ENCODE measurements at regions not wholly inside any gene's neighbourhood (a gene's known extent, or its start where the extent isn't known, plus 50 kb on each side); places are given as distances from the start of the nearest gene placed in this dataset.

DNA sequence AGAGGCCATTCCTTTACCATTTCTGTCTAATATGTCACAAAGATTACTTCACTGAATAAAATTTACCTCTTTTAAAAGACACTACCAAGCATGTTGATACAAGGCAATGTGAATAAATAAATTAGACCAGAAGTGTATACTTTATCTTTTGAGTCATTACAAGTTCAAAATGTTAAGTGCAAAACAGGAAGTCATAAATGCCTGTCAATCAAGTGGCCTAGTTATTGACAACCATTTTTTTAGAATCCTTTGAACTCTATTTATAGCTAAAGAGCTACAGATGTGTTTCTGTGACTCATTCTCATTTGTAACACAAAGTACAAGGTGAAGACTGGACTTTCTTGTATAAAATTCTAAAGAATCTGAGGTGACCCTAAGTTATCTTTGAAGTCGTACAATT is 602.7 kb upstream of the SEMA6A start:
- ATAC-seq, result no peak
- no peaks in the 10 kb centered on the region for H3K27me3 ChIP-seq
- no peak overlapping the region for H3K27ac ChIP-seq
- intact Hi-C loops (cut with DNase I), result no loop called here
- no peaks in the 10 kb centered on the region for H3K4me1 ChIP-seq
- H3K4me3 ChIP-seq, result no peak overlapping the region
- no peaks in the 10 kb centered on the region for H3K9me3 ChIP-seq
- no peak for TF ChIP-seq CTCF (IDR thresholded peaks at IDR 0.05)
- H3K36me3 ChIP-seq, result no peaks in the 10 kb centered on the region
- no peak for DNase-seq

- TF ChIP-seq CTCF (IDR thresholded peaks at IDR 0.05), result no peak
- no peak for ATAC-seq
- Histone ChIP-seq H3K4me3 (no peak overlapping the region), H3K9me3 (no peaks in the 10 kb centered on the region), H3K36me3 (no peaks in the 10 kb centered on the region), H3K27me3 (no peaks in the 10 kb centered on the region), H3K4me1 (no peaks in the 10 kb centered on the region), H3K27ac (no peak overlapping the region)
- intact Hi-C loops (cut with DNase I), result no loop called here
- DNase-seq, result no peak
Measured at GRCh38 chr5:117165068-117165467, 590.4 kb upstream of the SEMA6A start.

- Histone ChIP-seq H3K9me3 (no peaks in the 10 kb centered on the region), H3K27ac (no peak overlapping the region), H3K27me3 (no peaks in the 10 kb centered on the region), H3K4me1 (no peaks in the 10 kb centered on the region), H3K4me3 (no peak overlapping the region), H3K36me3 (no peaks in the 10 kb centered on the region)
- no peak for TF ChIP-seq CTCF (IDR thresholded peaks at IDR 0.05)
- no peak for DNase-seq
- intact Hi-C loops (cut with DNase I), result no loop called here
- no peak for ATAC-seq
Measured at GRCh38 chr5:117161718-117162335, 587.2 kb upstream of the SEMA6A start.

DNA sequence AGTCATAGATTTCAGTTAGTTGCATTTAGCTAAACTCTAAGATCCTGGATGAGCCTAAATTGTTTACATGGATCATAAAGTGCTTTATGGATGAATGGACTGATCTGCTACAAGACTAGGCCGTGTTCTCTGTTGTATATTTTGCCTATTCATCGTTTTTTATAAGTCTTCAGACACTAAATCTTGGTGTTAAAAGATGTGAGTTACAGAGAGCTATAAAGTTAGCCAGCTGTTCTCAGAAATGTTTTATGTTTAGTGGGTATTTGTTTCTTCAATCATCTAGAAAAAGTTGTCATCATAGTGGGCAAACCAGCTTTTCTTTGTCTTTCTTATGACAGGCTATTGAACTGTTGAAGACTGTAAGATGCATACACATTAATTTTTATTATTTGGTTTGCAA is 585.8 kb upstream of the SEMA6A start:
- TF ChIP-seq CTCF (IDR thresholded peaks at IDR 0.05), result no peak
- no peak overlapping the region for H3K4me3 ChIP-seq
- H3K9me3 ChIP-seq, result no peaks in the 10 kb centered on the region
- H3K4me1 ChIP-seq, result no peaks in the 10 kb centered on the region
- H3K27ac ChIP-seq, result no peak overlapping the region
- no peaks in the 10 kb centered on the region for H3K27me3 ChIP-seq
- no peaks in the 10 kb centered on the region for H3K36me3 ChIP-seq
- intact Hi-C loops (cut with DNase I), result no loop called here
- ATAC-seq, result no peak
- no peak for DNase-seq

DNA sequence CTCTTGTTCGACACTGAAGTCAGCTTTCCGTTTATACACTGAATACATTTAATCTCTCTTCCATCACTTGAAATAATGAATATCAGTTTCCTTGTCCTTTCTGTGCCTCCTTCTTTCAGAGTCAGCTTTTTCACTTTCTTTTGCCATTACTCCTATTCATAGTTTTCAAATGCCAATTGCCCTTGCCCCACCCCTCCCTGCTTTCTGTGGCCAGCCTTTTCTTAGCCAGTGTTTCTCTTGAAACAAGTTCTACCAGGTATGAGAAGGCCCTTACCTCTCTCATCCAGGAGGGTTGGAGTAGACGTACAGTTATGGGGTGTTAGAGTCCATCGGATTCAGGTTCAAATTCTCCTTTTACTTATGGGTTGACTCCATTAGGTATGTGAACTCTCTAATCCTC is 574.7 kb upstream of the SEMA6A start:
- Histone ChIP-seq H3K4me3 (no peak overlapping the region), H3K27me3 (no peaks in the 10 kb centered on the region), H3K36me3 (no peaks in the 10 kb centered on the region), H3K9me3 (no peaks in the 10 kb centered on the region), H3K27ac (no peak overlapping the region), H3K4me1 (no peaks in the 10 kb centered on the region)
- ATAC-seq, result no peak
- TF ChIP-seq CTCF (IDR thresholded peaks at IDR 0.05), result no peak
- no peak for DNase-seq
- intact Hi-C loops (cut with DNase I), result no loop called here

DNA sequence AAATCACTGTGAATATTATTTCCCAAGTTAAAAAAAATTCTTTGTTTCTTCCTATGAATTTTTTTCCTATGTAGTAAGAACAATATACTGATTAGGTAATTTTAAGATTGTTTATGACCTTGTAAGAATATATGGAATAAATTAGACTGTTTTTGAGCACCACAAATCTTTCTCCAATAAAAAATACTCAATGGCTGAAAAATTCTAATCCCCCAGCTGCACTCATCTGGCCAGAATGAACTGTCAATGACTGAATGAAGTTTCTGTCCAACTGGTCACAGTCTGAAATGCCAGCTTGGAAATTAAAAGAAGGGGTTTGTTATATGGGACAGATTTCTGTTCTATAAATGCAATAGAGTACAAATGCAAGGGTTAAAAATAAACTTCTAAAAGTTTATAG is 569.5 kb upstream of the SEMA6A start:
- H3K27ac ChIP-seq, result no peak overlapping the region
- no peak for TF ChIP-seq CTCF (IDR thresholded peaks at IDR 0.05)
- intact Hi-C loops (cut with DNase I), result no loop called here

More for the DNA sequence above, 569.5 kb upstream of the SEMA6A start:
- Histone ChIP-seq H3K9me3 (no peaks in the 10 kb centered on the region), H3K4me1 (no peaks in the 10 kb centered on the region), H3K4me3 (no peak overlapping the region), H3K27me3 (no peaks in the 10 kb centered on the region), H3K36me3 (no peaks in the 10 kb centered on the region)
- no peak for ATAC-seq
- DNase-seq, result no peak
